Endothelial cell of umbilical vein (primary cell): ENCODE measurements at regions not wholly inside any gene's neighbourhood (a gene's known extent, or its start where the extent isn't known, plus 50 kb on each side); places are given as distances from the start of the nearest gene placed in this dataset.

ENCODE experiments used
- BruUV-seq: library from RNA; stranded (reverse); fragments of 400-500 nt; replicated peaks from 2 replicates; lab custom pipeline; 2021; lab: Mats Ljungman, UMichigan
- CTCF ChIA-PET: fragments of 300-600, 350-600 bp; sonication (Branson Sonifier 250); formaldehyde crosslinking; loops from one replicate; lab custom pipeline; 2021; ENCODE audit warnings: antibody characterized with exemption, inconsistent platforms; lab: Charles Lee
- POLR2A ChIA-PET: fragments of 300-600, 350-600 bp; sonication (Branson Sonifier 250); formaldehyde crosslinking; loops from one replicate; lab custom pipeline; 2021; ENCODE audit warnings: antibody characterized with exemption, inconsistent platforms; lab: Charles Lee
- DNase-seq: peaks from one replicate; pipeline ENCODE4 v3.0.0-alpha.2; 2011; ENCODE audit warnings: low read depth, low spot score
- FAIRE-seq: peaks from 2 replicates; lab custom pipeline; 2011; peaks lifted over from hg19 to GRCh38; lab: Jason Lieb, UNC
- H2AFZ ChIP-seq: 2 replicates; pipeline ENCODE4 v1.6.0; 2012; ENCODE audit warnings: low read depth, low read length, control low read depth, inconsistent platforms
- H3K27ac ChIP-seq: 2 replicates; pipeline ENCODE4 v1.5.1; 2011; ENCODE audit warnings: low read depth, mild to moderate bottlenecking, control low read depth, low read length, moderate library complexity; ENCODE audit not compliant: insufficient read depth
- H3K27me3 ChIP-seq, 2 experiments: 2 replicates each; pipeline versions ENCODE4 v1.6.0 to v1.6.1; 2011; ENCODE audit warnings: low read length in 2 of 2, mixed read lengths in 1 of 2; ENCODE audit not compliant: control insufficient read depth in 2 of 2, insufficient read depth in 2 of 2
- H3K36me3 ChIP-seq, 2 experiments: 2 replicates in 1 of 2; 3 replicates in 1 of 2; pipeline ENCODE4 v1.5.1; 2011; ENCODE audit warnings: low read length in 2 of 2, mild to moderate bottlenecking in 1 of 2, moderate library complexity in 1 of 2; ENCODE audit not compliant: control insufficient read depth in 2 of 2, insufficient read depth in 2 of 2; ENCODE audit errors: extremely low read depth in 1 of 2
- H3K4me1 ChIP-seq: 3 replicates; pipeline ENCODE4 v1.5.1; 2011; ENCODE audit warnings: mild to moderate bottlenecking, low read length; ENCODE audit not compliant: control insufficient read depth, insufficient read depth; ENCODE audit errors: extremely low read depth
- H3K4me2 ChIP-seq: 2 replicates; pipeline ENCODE4 v1.6.1; 2011; ENCODE audit warnings: low read length, control low read depth, mixed read lengths; ENCODE audit not compliant: insufficient read depth
- H3K4me3 ChIP-seq, 3 experiments: fragments of 200-600 bp in 1 of 3; sonication (generic), shearing (Covaris generic) in 1 of 3; replicated peaks in 1 of 3; 2 replicates each; pipeline ENCODE4 v1.5.1; 2011 to 2016; ENCODE audit warnings: control low read depth in 3 of 3, low read length in 3 of 3, mild to moderate bottlenecking in 2 of 3, inconsistent platforms in 1 of 3, low read depth in 1 of 3, moderate library complexity in 1 of 3; ENCODE audit not compliant: insufficient read depth in 1 of 3
- H3K79me2 ChIP-seq: 2 replicates; pipeline ENCODE4 v1.6.0; 2012; ENCODE audit warnings: low read length, inconsistent platforms; ENCODE audit not compliant: control insufficient read depth, insufficient read depth
- H3K9ac ChIP-seq: replicated peaks from 2 replicates; pipeline ENCODE3; 2011; ENCODE audit warnings: low read length, control low read depth; ENCODE audit not compliant: insufficient read depth; ENCODE audit errors: extremely low read depth
- H3K9me1 ChIP-seq: replicated peaks from 3 replicates; pipeline ENCODE4 v1.6.0; 2011; ENCODE audit warnings: mild to moderate bottlenecking, low read length; ENCODE audit not compliant: control insufficient read depth, insufficient read depth; ENCODE audit errors: extremely low read depth
- H3K9me3 ChIP-seq: replicated peaks from 2 replicates; pipeline ENCODE4 v1.5.1; 2012; ENCODE audit warnings: low read length, inconsistent platforms; ENCODE audit not compliant: control insufficient read depth, insufficient read depth
- H4K20me1 ChIP-seq: replicated peaks from 2 replicates; pipeline ENCODE3; 2011; ENCODE audit warnings: mild to moderate bottlenecking, low read length; ENCODE audit not compliant: control insufficient read depth, insufficient read depth; ENCODE audit errors: extremely low read depth
- CTCF ChIP-seq, 2 donors: IDR thresholded peaks; 1 replicate in 1 of 2; 2 replicates in 1 of 2; pipeline ENCODE4 v1.5.1; 2011; ENCODE audit warnings: low read length in 2 of 2, mild to moderate bottlenecking in 2 of 2, moderate library complexity in 2 of 2, control low read depth in 1 of 2, inconsistent platforms in 1 of 2, low read depth in 1 of 2; ENCODE audit not compliant: insufficient read depth in 1 of 2; ENCODE audit errors: extremely low read depth in 1 of 2
- FOS ChIP-seq: IDR thresholded peaks from 2 replicates; pipeline ENCODE4 v1.6.1; 2011; ENCODE audit warnings: mild to moderate bottlenecking, low read length, moderate library complexity, borderline replicate concordance; ENCODE audit not compliant: insufficient read depth
- GATA2 ChIP-seq: IDR thresholded peaks from 2 replicates; pipeline ENCODE4 v1.7.0; 2011; ENCODE audit warnings: low read depth, mild to moderate bottlenecking, moderate library complexity, mixed read lengths, low read length; ENCODE audit not compliant: insufficient read length, insufficient read depth
- MAX ChIP-seq: IDR thresholded peaks from 2 replicates; pipeline ENCODE4 v1.6.1; 2011; ENCODE audit not compliant: insufficient read depth, insufficient read length
- MYC ChIP-seq: IDR thresholded peaks from one replicate; pipeline ENCODE4 v1.6.1; 2011; ENCODE audit warnings: mild to moderate bottlenecking, low read depth, low read length
- POLR2A ChIP-seq: IDR thresholded peaks from 2 replicates; pipeline ENCODE4 v1.6.1; 2012; ENCODE audit warnings: low read depth, mild to moderate bottlenecking, control low read depth, low read length
- POLR2AphosphoS5 ChIP-seq: IDR thresholded peaks from 2 replicates; pipeline ENCODE4 v1.6.1; 2012; ENCODE audit warnings: low read depth, mild to moderate bottlenecking, control low read depth, low read length, moderate library complexity; ENCODE audit not compliant: insufficient read depth
- dilution Hi-C: fragments of 300-500 bp; cut with MboI; formaldehyde crosslinking; loops from one replicate; pipeline ENCODE4 v1.15.0; 2019; ENCODE audit warnings: low sequenced_read_pairs; ENCODE audit not compliant: extremely low pct_ligation_motif_present
- intact Hi-C: fragments of 100-400 bp; cut with micrococcal nuclease; formaldehyde crosslinking; loops from one replicate; pipeline ENCODE4 v1.10.0; 2022

GRCh38 chr11:104442321-104442720 lies 278.4 kb upstream of the PDGFD start:
- H3K27ac ChIP-seq = no peak overlapping the region
- H3K9ac ChIP-seq = no peak overlapping the region
- peaks cover 2% of the 10 kb centered on the region for H3K9me1 ChIP-seq
- H4K20me1 ChIP-seq = no peaks in the 10 kb centered on the region
- H3K4me1 ChIP-seq = no peaks in the 10 kb centered on the region
- H3K4me2 ChIP-seq = no peak overlapping the region
- H3K27me3 ChIP-seq = no peaks in the 10 kb centered on the region
- dilution Hi-C loops = no loop called here
- H3K9me3 ChIP-seq = no peaks in the 10 kb centered on the region
- no peak for DNase-seq
- TF ChIP-seq FOS (no peak), CTCF (IDR thresholded peaks at IDR 0.05; ENCODE audit: extremely low read depth in 1 of 2, insufficient read depth in 1 of 2, low read depth in 1 of 2, low read length in 2 of 2) (no peak), MAX (no peak), MYC (no peak), POLR2AphosphoS5 (no peak), POLR2A (no peak), GATA2 (no peak)
- no peaks in the 10 kb centered on the region for H3K36me3 ChIP-seq
- intact Hi-C loops = no loop called here
- H2AFZ ChIP-seq = no peak overlapping the region
- ChIA-PET POLR2A (no interaction called here), CTCF (interaction anchor here (1.0 to 1.4 kb wide), 4 partner anchors 9 to 1258 kb away, joined by 3 read pairs; no protein-coding TSS in a partner anchor)
- FAIRE-seq = peak; percentile 28
- no peak overlapping the region for H3K4me3 ChIP-seq
- no peaks in the 10 kb centered on the region for H3K79me2 ChIP-seq
- BruUV-seq = no TSS peak
